ENCODE measurements at regions not wholly inside any gene's neighbourhood (a gene's known extent, or its start where the extent isn't known, plus 50 kb on each side); places are given as distances from the start of the nearest gene placed in this dataset.

GRCh38 chr3:46127503-46127902, 80.6 kb downstream of the CCR1 start:
- H3K4me3 ChIP-seq (replicated peaks; ENCODE audit: low read depth, low read length), result no peak overlapping the region
- TF ChIP-seq CTCF (IDR thresholded peaks at IDR 0.05; ENCODE audit: low read depth, low read length, missing control alignments), result no peak
- DNase-seq (ENCODE audit: extremely low read depth, low read depth), result peak; percentile 82

GRCh38 chr3:46124216-46125177, 83.6 kb downstream of the CCR1 start:
- no peak for TF ChIP-seq CTCF (IDR thresholded peaks at IDR 0.05; ENCODE audit: low read depth, low read length, missing control alignments)
- no peak for DNase-seq (ENCODE audit: extremely low read depth, low read depth)

GRCh38 chr3:46123646-46124045, 84.5 kb downstream of the CCR1 start:
- TF ChIP-seq CTCF (IDR thresholded peaks at IDR 0.05; ENCODE audit: low read depth, low read length, missing control alignments), result no peak
- no peak overlapping the region for H3K4me3 ChIP-seq (replicated peaks; ENCODE audit: low read depth, low read length)
- no peak for DNase-seq (ENCODE audit: extremely low read depth, low read depth)

More at GRCh38 chr3:46124216-46125177, 83.6 kb downstream of the CCR1 start:
- H3K4me3 ChIP-seq (replicated peaks; ENCODE audit: low read depth, low read length), result no peak overlapping the region

- no peak for TF ChIP-seq CTCF (IDR thresholded peaks at IDR 0.05; ENCODE audit: low read depth, low read length, missing control alignments)
- no peak for DNase-seq (ENCODE audit: extremely low read depth, low read depth)
Measured at GRCh38 chr3:46122091-46122490, 86.0 kb downstream of the CCR1 start.

GRCh38 chr3:46120983-46121382, 87.1 kb downstream of the CCR1 start:
- no peak for TF ChIP-seq CTCF (IDR thresholded peaks at IDR 0.05; ENCODE audit: low read depth, low read length, missing control alignments)
- H3K4me3 ChIP-seq (replicated peaks; ENCODE audit: low read depth, low read length), result no peak overlapping the region
- DNase-seq (ENCODE audit: extremely low read depth, low read depth), result no peak

More at GRCh38 chr3:46122091-46122490, 86.0 kb downstream of the CCR1 start:
- no peak overlapping the region for H3K4me3 ChIP-seq (replicated peaks; ENCODE audit: low read depth, low read length)

GRCh38 chr3:46119709-46120498, 88.2 kb downstream of the CCR1 start:
- DNase-seq (ENCODE audit: extremely low read depth, low read depth), result no peak
- H3K4me3 ChIP-seq (replicated peaks; ENCODE audit: low read depth, low read length), result no peak overlapping the region
- TF ChIP-seq CTCF (IDR thresholded peaks at IDR 0.05; ENCODE audit: low read depth, low read length, missing control alignments), result no peak

All from HFF-Myc (cell line).